ENCODE measurements at regions not wholly inside any gene's neighbourhood (a gene's known extent, or its start where the extent isn't known, plus 50 kb on each side); places are given as distances from the start of the nearest gene placed in this dataset.

- no peak for TF ChIP-seq YY1 (IDR thresholded peaks at IDR 0.05; ENCODE audit: low read depth)
- TF ChIP-seq, protein P1, sequence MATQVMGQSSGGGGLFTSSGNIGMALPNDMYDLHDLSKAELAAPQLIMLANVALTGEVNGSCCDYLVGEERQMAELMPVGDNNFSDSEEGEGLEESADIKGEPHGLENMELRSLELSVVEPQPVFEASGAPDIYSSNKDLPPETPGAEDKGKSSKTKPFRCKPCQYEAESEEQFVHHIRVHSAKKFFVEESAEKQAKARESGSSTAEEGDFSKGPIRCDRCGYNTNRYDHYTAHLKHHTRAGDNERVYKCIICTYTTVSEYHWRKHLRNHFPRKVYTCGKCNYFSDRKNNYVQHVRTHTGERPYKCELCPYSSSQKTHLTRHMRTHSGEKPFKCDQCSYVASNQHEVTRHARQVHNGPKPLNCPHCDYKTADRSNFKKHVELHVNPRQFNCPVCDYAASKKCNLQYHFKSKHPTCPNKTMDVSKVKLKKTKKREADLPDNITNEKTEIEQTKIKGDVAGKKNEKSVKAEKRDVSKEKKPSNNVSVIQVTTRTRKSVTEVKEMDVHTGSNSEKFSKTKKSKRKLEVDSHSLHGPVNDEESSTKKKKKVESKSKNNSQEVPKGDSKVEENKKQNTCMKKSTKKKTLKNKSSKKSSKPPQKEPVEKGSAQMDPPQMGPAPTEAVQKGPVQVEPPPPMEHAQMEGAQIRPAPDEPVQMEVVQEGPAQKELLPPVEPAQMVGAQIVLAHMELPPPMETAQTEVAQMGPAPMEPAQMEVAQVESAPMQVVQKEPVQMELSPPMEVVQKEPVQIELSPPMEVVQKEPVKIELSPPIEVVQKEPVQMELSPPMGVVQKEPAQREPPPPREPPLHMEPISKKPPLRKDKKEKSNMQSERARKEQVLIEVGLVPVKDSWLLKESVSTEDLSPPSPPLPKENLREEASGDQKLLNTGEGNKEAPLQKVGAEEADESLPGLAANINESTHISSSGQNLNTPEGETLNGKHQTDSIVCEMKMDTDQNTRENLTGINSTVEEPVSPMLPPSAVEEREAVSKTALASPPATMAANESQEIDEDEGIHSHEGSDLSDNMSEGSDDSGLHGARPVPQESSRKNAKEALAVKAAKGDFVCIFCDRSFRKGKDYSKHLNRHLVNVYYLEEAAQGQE (IDR thresholded peaks at IDR 0.05; ENCODE audit: low read depth) = no peak
- no peak for TF ChIP-seq CREB1 (IDR thresholded peaks at IDR 0.05; ENCODE audit: low read depth)
- no peak for TF ChIP-seq EGR1 (IDR thresholded peaks at IDR 0.05)
- TF ChIP-seq NFIC (IDR thresholded peaks at IDR 0.05) = no peak
- TF ChIP-seq TEAD4 (IDR thresholded peaks at IDR 0.05) = no peak
- TF ChIP-seq TCF12 (IDR thresholded peaks at IDR 0.05; ENCODE audit: low read depth) = no peak
- TF ChIP-seq, protein P2, sequence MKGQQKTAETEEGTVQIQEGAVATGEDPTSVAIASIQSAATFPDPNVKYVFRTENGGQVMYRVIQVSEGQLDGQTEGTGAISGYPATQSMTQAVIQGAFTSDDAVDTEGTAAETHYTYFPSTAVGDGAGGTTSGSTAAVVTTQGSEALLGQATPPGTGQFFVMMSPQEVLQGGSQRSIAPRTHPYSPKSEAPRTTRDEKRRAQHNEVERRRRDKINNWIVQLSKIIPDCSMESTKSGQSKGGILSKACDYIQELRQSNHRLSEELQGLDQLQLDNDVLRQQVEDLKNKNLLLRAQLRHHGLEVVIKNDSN (IDR thresholded peaks at IDR 0.05) = no peak
- TF ChIP-seq FOXM1 (IDR thresholded peaks at IDR 0.05; ENCODE audit: borderline replicate concordance, low read depth) = no peak
- no peak for TF ChIP-seq EP300 (IDR thresholded peaks at IDR 0.05; ENCODE audit: borderline replicate concordance)
- no peak for TF ChIP-seq CEBPB (IDR thresholded peaks at IDR 0.05)
- no peak for TF ChIP-seq MAX (IDR thresholded peaks at IDR 0.05)
- TF ChIP-seq RAD21 (IDR thresholded peaks at IDR 0.05; ENCODE audit: low read depth) = no peak
These were observed 58.7 kb upstream of the PDE3A start for GRCh38 chr12:20309504-20310148.

DNA sequence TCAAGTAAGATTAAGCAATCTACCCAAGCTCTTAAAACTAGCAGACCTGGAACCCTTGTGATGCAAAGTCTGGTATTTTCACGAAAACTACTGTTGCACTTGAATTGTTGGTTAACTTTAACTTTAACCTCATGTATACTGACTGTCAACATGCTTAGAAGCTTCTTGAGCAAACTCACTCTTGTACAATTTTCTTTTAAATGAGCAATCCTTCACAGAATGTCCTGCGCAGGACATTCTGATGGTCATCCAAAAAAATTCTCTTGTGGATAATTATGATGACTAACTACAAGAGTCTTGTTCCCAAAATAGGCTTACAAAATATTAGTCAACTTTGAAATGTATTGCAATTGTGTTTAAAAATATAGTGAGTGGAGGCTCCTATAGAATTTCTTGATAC is 54.0 kb upstream of the PDE3A start:
- no peak for TF ChIP-seq RAD21 (IDR thresholded peaks at IDR 0.05; ENCODE audit: low read depth)

DNA sequence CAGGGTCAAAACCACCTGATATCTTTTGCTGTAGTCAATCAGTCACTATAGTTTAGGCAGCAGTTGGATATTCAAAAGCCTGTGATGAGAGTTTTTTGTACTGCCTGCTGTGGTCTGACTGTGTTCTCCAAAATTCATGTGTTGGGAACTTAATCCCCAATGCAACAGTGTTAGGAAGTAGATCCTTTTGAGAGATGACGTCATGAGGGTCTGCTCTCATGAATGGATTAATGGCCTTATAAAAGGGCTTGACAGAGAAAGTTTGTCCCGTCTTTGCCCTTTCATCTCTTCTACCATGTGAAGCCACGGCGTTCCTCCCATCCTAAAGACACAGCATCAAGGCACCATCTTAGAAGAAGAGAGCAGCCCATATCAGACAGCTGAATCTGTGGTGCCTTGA is 50.8 kb upstream of the PDE3A start:
- TF ChIP-seq TAF1 (IDR thresholded peaks at IDR 0.05; ENCODE audit: low read depth) (no peak), EP300 (IDR thresholded peaks at IDR 0.05; ENCODE audit: borderline replicate concordance) (no peak), RAD21 (IDR thresholded peaks at IDR 0.05; ENCODE audit: low read depth) (no peak), FOXM1 (IDR thresholded peaks at IDR 0.05; ENCODE audit: borderline replicate concordance, low read depth) (no peak), CREB1 (IDR thresholded peaks at IDR 0.05; ENCODE audit: low read depth) (no peak), TEAD4 (IDR thresholded peaks at IDR 0.05) (no peak), TCF12 (IDR thresholded peaks at IDR 0.05; ENCODE audit: low read depth) (no peak), EGR1 (IDR thresholded peaks at IDR 0.05) (no peak), NFIC (IDR thresholded peaks at IDR 0.05) (no peak), YY1 (IDR thresholded peaks at IDR 0.05; ENCODE audit: low read depth) (no peak), MAX (IDR thresholded peaks at IDR 0.05) (no peak), ZBTB7A (IDR thresholded peaks at IDR 0.05; ENCODE audit: low read depth) (no peak), CEBPB (IDR thresholded peaks at IDR 0.05) (no peak)
- TF ChIP-seq, protein P1 (IDR thresholded peaks at IDR 0.05; ENCODE audit: low read depth) = no peak
- TF ChIP-seq, protein P2 (IDR thresholded peaks at IDR 0.05) = no peak
